ENCODE measurements at regions not wholly inside any gene's neighbourhood (a gene's known extent, or its start where the extent isn't known, plus 50 kb on each side); places are given as distances from the start of the nearest gene placed in this dataset.

GRCh38 chr14:101377069-101377468 lies 184.2 kb upstream of the DIO3 start:
- peaks cover 38% of the 10 kb centered on the region for H3K27me3 ChIP-seq (replicated peaks; ENCODE audit: insufficient read depth, low read length)
- no peak for DNase-seq
- H3K9me3 ChIP-seq (replicated peaks; ENCODE audit: insufficient read depth, low read length): no peaks in the 10 kb centered on the region
- H3F3A ChIP-seq (ENCODE audit: insufficient read depth, low read length): no peaks in the 10 kb centered on the region
- H3K27ac ChIP-seq (ENCODE audit: low read length): no peak overlapping the region
- no peaks in the 10 kb centered on the region for H4K20me1 ChIP-seq (ENCODE audit: insufficient read depth, low read length)
- no peaks in the 10 kb centered on the region for H3K4me1 ChIP-seq (ENCODE audit: low read length)
- H3K79me2 ChIP-seq (ENCODE audit: low read length): no peaks in the 10 kb centered on the region
- TF ChIP-seq EZH2 (optimal IDR thresholded peaks at IDR 0.05; ENCODE audit: low read depth, low read length) (no peak), CTCF (IDR thresholded peaks at IDR 0.05; ENCODE audit: low read length) (no peak), EZH2phosphoT487 (IDR thresholded peaks at IDR 0.05; ENCODE audit: low read length) (no peak)
- no peak overlapping the region for H2AFZ ChIP-seq (ENCODE audit: low read length)
- H3K4me2 ChIP-seq (ENCODE audit: low read depth, low read length): no peak overlapping the region
- no peak overlapping the region for H3K4me3 ChIP-seq (ENCODE audit: low read length)
- H3K9ac ChIP-seq (ENCODE audit: low read length): no peak overlapping the region
- H3K36me3 ChIP-seq (replicated peaks; ENCODE audit: insufficient read depth, low read length): no peaks in the 10 kb centered on the region
- H3K9me2 ChIP-seq (replicated peaks; ENCODE audit: insufficient read depth, low read length): no peaks in the 10 kb centered on the region

GRCh38 chr14:101379842-101380241 lies 181.5 kb upstream of the DIO3 start:
- Histone ChIP-seq H3K4me1 (ENCODE audit: low read length) (no peaks in the 10 kb centered on the region), H2AFZ (ENCODE audit: low read length) (no peak overlapping the region), H4K20me1 (ENCODE audit: insufficient read depth, low read length) (no peaks in the 10 kb centered on the region), H3K4me2 (ENCODE audit: low read depth, low read length) (no peak overlapping the region), H3K4me3 (ENCODE audit: low read length) (no peak overlapping the region), H3K27ac (ENCODE audit: low read length) (no peak overlapping the region), H3K27me3 (replicated peaks; ENCODE audit: insufficient read depth, low read length) (peaks cover 11% of the 10 kb centered on the region), H3F3A (ENCODE audit: insufficient read depth, low read length) (no peaks in the 10 kb centered on the region), H3K36me3 (replicated peaks; ENCODE audit: insufficient read depth, low read length) (no peaks in the 10 kb centered on the region), H3K9me3 (replicated peaks; ENCODE audit: insufficient read depth, low read length) (no peaks in the 10 kb centered on the region), H3K79me2 (ENCODE audit: low read length) (no peaks in the 10 kb centered on the region), H3K9ac (ENCODE audit: low read length) (no peak overlapping the region), H3K9me2 (replicated peaks; ENCODE audit: insufficient read depth, low read length) (no peaks in the 10 kb centered on the region)
- DNase-seq: no peak
- no peak for TF ChIP-seq CTCF (IDR thresholded peaks at IDR 0.05; ENCODE audit: low read length)
- TF ChIP-seq EZH2phosphoT487 (IDR thresholded peaks at IDR 0.05; ENCODE audit: low read length): no peak
- no peak for TF ChIP-seq EZH2 (optimal IDR thresholded peaks at IDR 0.05; ENCODE audit: low read depth, low read length)

GRCh38 chr14:101380512-101380911 lies 180.8 kb upstream of the DIO3 start:
- DNase-seq: no peak
- TF ChIP-seq EZH2 (optimal IDR thresholded peaks at IDR 0.05; ENCODE audit: low read depth, low read length): no peak
- TF ChIP-seq EZH2phosphoT487 (IDR thresholded peaks at IDR 0.05; ENCODE audit: low read length): no peak
- no peak for TF ChIP-seq CTCF (IDR thresholded peaks at IDR 0.05; ENCODE audit: low read length)
- no peaks in the 10 kb centered on the region for H3K9me2 ChIP-seq (replicated peaks; ENCODE audit: insufficient read depth, low read length)

More at GRCh38 chr14:101380512-101380911, 180.8 kb upstream of the DIO3 start:
- H3K36me3 ChIP-seq (replicated peaks; ENCODE audit: insufficient read depth, low read length): no peaks in the 10 kb centered on the region
- H2AFZ ChIP-seq (ENCODE audit: low read length): no peak overlapping the region
- H3K4me2 ChIP-seq (ENCODE audit: low read depth, low read length): no peak overlapping the region
- no peak overlapping the region for H3K9ac ChIP-seq (ENCODE audit: low read length)
- no peaks in the 10 kb centered on the region for H4K20me1 ChIP-seq (ENCODE audit: insufficient read depth, low read length)
- no peaks in the 10 kb centered on the region for H3K9me3 ChIP-seq (replicated peaks; ENCODE audit: insufficient read depth, low read length)
- H3K27me3 ChIP-seq (replicated peaks; ENCODE audit: insufficient read depth, low read length): peaks cover 8% of the 10 kb centered on the region; the same call in 1 of the 2 replicates
- H3K27ac ChIP-seq (ENCODE audit: low read length): no peak overlapping the region
- no peaks in the 10 kb centered on the region for H3F3A ChIP-seq (ENCODE audit: insufficient read depth, low read length)
- no peaks in the 10 kb centered on the region for H3K79me2 ChIP-seq (ENCODE audit: low read length)
- H3K4me3 ChIP-seq (ENCODE audit: low read length): no peak overlapping the region
- H3K4me1 ChIP-seq (ENCODE audit: low read length): no peaks in the 10 kb centered on the region

Data from MM.1S (cell line).